H1 (cell line): ENCODE measurements at regions not wholly inside any gene's neighbourhood (a gene's known extent, or its start where the extent isn't known, plus 50 kb on each side); places are given as distances from the start of the nearest gene placed in this dataset.

Experiments used
- CTCF ChIA-PET: fragments of 300-600 bp; sonication (Branson Sonifier 250); formaldehyde crosslinking; loops from one replicate; lab custom pipeline; 2021; ENCODE audit not compliant: partially characterized antibody; lab: Charles Lee
- POLR2A ChIA-PET: fragments of 300-600 bp; sonication (Branson Sonifier 250); formaldehyde crosslinking; loops from one replicate; lab custom pipeline; 2021; ENCODE audit warnings: inconsistent platforms; ENCODE audit not compliant: partially characterized antibody; lab: Charles Lee
- DNase-seq, 2 experiments: peaks; one replicate each; pipeline versions ENCODE4 v3.0.0 to v3.0.0-alpha.2; 2010 to 2022; ENCODE audit warnings: low spot score in 2 of 2, low read depth in 1 of 2, mixed read lengths in 1 of 2
- FAIRE-seq: peaks from 2 replicates; lab custom pipeline; 2011; peaks lifted over from hg19 to GRCh38; lab: Jason Lieb, UNC
- H2AFZ ChIP-seq: 2 replicates; pipeline ENCODE4 v1.8.1; 2012; ENCODE audit warnings: low read length, inconsistent platforms
- H2AK5ac ChIP-seq: 2 replicates; pipeline ENCODE4 v1.6.1; 2013; ENCODE audit warnings: low read depth, low read length
- H2BK120ac ChIP-seq: replicated peaks from 2 replicates; pipeline ENCODE3; 2013; ENCODE audit warnings: low read depth, low read length, inconsistent platforms
- H2BK12ac ChIP-seq: 2 replicates; pipeline ENCODE4 v1.6.1; 2013; ENCODE audit warnings: low read depth, low read length
- H2BK15ac ChIP-seq: 2 replicates; pipeline ENCODE4 v1.6.1; 2013; ENCODE audit warnings: low read length
- H2BK20ac ChIP-seq: 2 replicates; pipeline ENCODE4 v1.6.1; 2013; ENCODE audit warnings: low read length
- H2BK5ac ChIP-seq: 2 replicates; pipeline ENCODE4 v1.6.1; 2013; ENCODE audit warnings: low read depth, low read length
- H3K14ac ChIP-seq: 2 replicates; pipeline ENCODE4 v1.6.1; 2013; ENCODE audit warnings: inconsistent platforms; ENCODE audit not compliant: insufficient read length
- H3K18ac ChIP-seq: 2 replicates; pipeline ENCODE4 v1.6.1; 2013; ENCODE audit warnings: low read length; ENCODE audit errors: extremely low read depth
- H3K23ac ChIP-seq: 2 replicates; pipeline ENCODE4 v1.6.1; 2013; ENCODE audit warnings: inconsistent platforms; ENCODE audit not compliant: insufficient read length
- H3K23me2 ChIP-seq: 2 replicates; pipeline ENCODE4 v1.6.1; 2013; ENCODE audit warnings: low read depth, low read length
- H3K27ac ChIP-seq: 2 replicates; pipeline ENCODE4 v1.6.1; 2011; ENCODE audit warnings: low read depth, low read length, inconsistent platforms
- H3K27me3 ChIP-seq, 4 experiments: replicated peaks in 1 of 4; 1 replicate in 1 of 4; 2 replicates in 3 of 4; pipeline versions ENCODE4 v1.6.1 to v1.8.1; 2011 to 2013; ENCODE audit warnings: low read length in 3 of 4, mild to moderate bottlenecking in 3 of 4, inconsistent platforms in 2 of 4, mixed read lengths in 2 of 4, moderate library complexity in 1 of 4; ENCODE audit not compliant: control insufficient read depth in 3 of 4, insufficient read depth in 3 of 4; ENCODE audit errors: extremely low read depth in 1 of 4
- H3K36me3 ChIP-seq, 4 experiments: 2 replicates each; pipeline versions ENCODE4 v1.6.1 to v1.8.1; 2011 to 2013; ENCODE audit warnings: mild to moderate bottlenecking in 4 of 4, low read length in 3 of 4, moderate library complexity in 2 of 4, control low read depth in 1 of 4, inconsistent platforms in 1 of 4; ENCODE audit not compliant: insufficient read depth in 4 of 4, control insufficient read depth in 2 of 4
- H3K4ac ChIP-seq: replicated peaks from 2 replicates; pipeline ENCODE3; 2013; ENCODE audit warnings: low read length, low read depth, mixed read lengths, inconsistent platforms; ENCODE audit not compliant: insufficient read length
- H3K4me1 ChIP-seq, 4 experiments: replicated peaks in 1 of 4; 1 replicate in 1 of 4; 2 replicates in 3 of 4; pipeline versions ENCODE4 v1.6.1 to v1.8.1; 2011 to 2013; ENCODE audit warnings: low read length in 3 of 4, inconsistent platforms in 2 of 4, mixed read lengths in 1 of 4; ENCODE audit not compliant: insufficient read depth in 4 of 4, control insufficient read depth in 3 of 4
- H3K4me2 ChIP-seq, 2 experiments: 2 replicates each; pipeline versions ENCODE4 v1.6.1 to v1.8.1; 2011 to 2013; ENCODE audit warnings: low read depth in 2 of 2, low read length in 2 of 2, control low read depth in 1 of 2, inconsistent platforms in 1 of 2, mild to moderate bottlenecking in 1 of 2; ENCODE audit not compliant: insufficient read depth in 1 of 2
- H3K4me3 ChIP-seq, 4 experiments: fragments of 200-600, 300-600 bp in 1 of 4; sonication (generic), shearing (Covaris generic), sonication (Bioruptor Twin) in 1 of 4; 2 replicates each; pipeline versions ENCODE4 v1.5.1 to v1.8.1; 2011 to 2016; ENCODE audit warnings: low read length in 4 of 4, low read depth in 3 of 4, control low read depth in 2 of 4, inconsistent platforms in 2 of 4, mild to moderate bottlenecking in 2 of 4, mixed read lengths in 1 of 4, moderate library complexity in 1 of 4; ENCODE audit not compliant: insufficient read depth in 2 of 4; ENCODE audit errors: extremely low read depth in 1 of 4
- H3K56ac ChIP-seq: replicated peaks from 2 replicates; pipeline ENCODE3; 2013; ENCODE audit warnings: low read depth, mild to moderate bottlenecking, mixed read lengths, low read length, inconsistent platforms; ENCODE audit not compliant: insufficient read length
- H3K79me1 ChIP-seq: 2 replicates; pipeline ENCODE4 v1.6.1; 2013; ENCODE audit warnings: low read depth, low read length, control low read depth
- H3K79me2 ChIP-seq, 2 experiments: 2 replicates each; pipeline versions ENCODE4 v1.6.1 to v1.8.1; 2012 to 2013; ENCODE audit warnings: low read length in 2 of 2, mild to moderate bottlenecking in 2 of 2, inconsistent platforms in 1 of 2; ENCODE audit not compliant: insufficient read depth in 2 of 2, control insufficient read depth in 1 of 2
- H3K9ac ChIP-seq, 4 experiments: replicated peaks in 1 of 4; 1 replicate in 1 of 4; 2 replicates in 3 of 4; pipeline versions ENCODE4 v1.6.1 to v1.8.1; 2011 to 2013; ENCODE audit warnings: low read depth in 3 of 4, low read length in 3 of 4, control low read depth in 2 of 4, mild to moderate bottlenecking in 2 of 4, moderate library complexity in 2 of 4, inconsistent platforms in 1 of 4; ENCODE audit errors: extremely low read depth in 1 of 4
- H3K9me3 ChIP-seq, 2 experiments: 2 replicates each; pipeline versions ENCODE4 v1.6.1 to v1.8.1; 2012 to 2013; ENCODE audit warnings: mild to moderate bottlenecking in 2 of 2, moderate library complexity in 2 of 2, control low read depth in 1 of 2, inconsistent platforms in 1 of 2, low read depth in 1 of 2, low read length in 1 of 2, mixed read lengths in 1 of 2; ENCODE audit not compliant: insufficient read depth in 2 of 2
- H4K20me1 ChIP-seq, 2 experiments: replicated peaks in 1 of 2; 2 replicates each; pipeline versions ENCODE3 to v1.8.1; 2011 to 2013; ENCODE audit warnings: inconsistent platforms in 2 of 2, low read length in 2 of 2, mild to moderate bottlenecking in 1 of 2; ENCODE audit not compliant: insufficient read depth in 2 of 2, control insufficient read depth in 1 of 2
- H4K5ac ChIP-seq: 2 replicates; pipeline ENCODE4 v1.6.1; 2013; ENCODE audit warnings: low read length, low read depth, mixed read lengths, inconsistent platforms; ENCODE audit not compliant: insufficient read length
- H4K8ac ChIP-seq: 2 replicates; pipeline ENCODE4 v1.8.0; 2013; ENCODE audit warnings: mild to moderate bottlenecking, moderate library complexity, low read length, inconsistent platforms; ENCODE audit not compliant: insufficient read depth; ENCODE audit errors: extremely low read depth
- H4K91ac ChIP-seq: replicated peaks from 2 replicates; pipeline ENCODE3; 2013; ENCODE audit warnings: low read length, mixed read lengths, inconsistent platforms; ENCODE audit not compliant: insufficient read length
- CTBP2 ChIP-seq: IDR thresholded peaks from 2 replicates; pipeline ENCODE4 v1.7.0; 2011; ENCODE audit warnings: borderline replicate concordance, mild to moderate bottlenecking, moderate library complexity, mixed read lengths, low read length; ENCODE audit not compliant: insufficient read depth, insufficient read length
- EGR1 ChIP-seq: IDR thresholded peaks from 2 replicates; pipeline ENCODE4 v1.6.1; 2011; ENCODE audit warnings: low read depth, low read length, borderline replicate concordance
- EZH2 ChIP-seq: fragments of 200-600 bp; sonication (generic); IDR thresholded peaks from 2 replicates; pipeline ENCODE4 v1.7.1; 2012; ENCODE audit warnings: low read depth, mild to moderate bottlenecking, moderate library complexity, low read length, inconsistent platforms; ENCODE audit not compliant: severe bottlenecking
- GTF2F1 ChIP-seq: IDR thresholded peaks from 2 replicates; pipeline ENCODE4 v1.6.1; 2012; ENCODE audit warnings: low read depth, low read length, improper control_type of control experiment, borderline replicate concordance
- KDM1A ChIP-seq: fragments of 200-600, 300-600 bp; sonication (generic); IDR thresholded peaks from 2 replicates; pipeline ENCODE4 v1.7.1; 2016; ENCODE audit warnings: mild to moderate bottlenecking, low read length, borderline replicate concordance
- RFX5 ChIP-seq: IDR thresholded peaks from 2 replicates; pipeline ENCODE4 v1.6.1; 2011; ENCODE audit warnings: low read depth, low read length, improper control_type of control experiment, borderline replicate concordance
- SRF ChIP-seq: IDR thresholded peaks from 2 replicates; pipeline ENCODE4 v1.6.1; 2011; ENCODE audit warnings: mild to moderate bottlenecking, low read depth, low read length, moderate library complexity
- TAF1 ChIP-seq: IDR thresholded peaks from 2 replicates; pipeline ENCODE4 v1.6.1; 2011; ENCODE audit warnings: mild to moderate bottlenecking, low read depth, low read length
- WGBS, 2 experiments: shearing (Covaris generic) in 1 of 2; methylation state at CpG; one replicate each; pipeline versions ENCODE4 v1.1.6 to v1.1.7; 2013 to 2015; ENCODE audit warnings: low lambda C conversion rate in 2 of 2, mixed read lengths in 2 of 2, inconsistent platforms in 1 of 2, low coverage in 1 of 2, missing lambda C conversion rate in 1 of 2; ENCODE audit not compliant: insufficient replicate concordance in 2 of 2, insufficient coverage in 1 of 2, insufficient read length in 1 of 2; ENCODE audit errors: extremely low coverage in 1 of 2, missing lambda C conversion rate in 1 of 2; 5-methylcytosine and 5-hydroxymethylcytosine counted together

DNA sequence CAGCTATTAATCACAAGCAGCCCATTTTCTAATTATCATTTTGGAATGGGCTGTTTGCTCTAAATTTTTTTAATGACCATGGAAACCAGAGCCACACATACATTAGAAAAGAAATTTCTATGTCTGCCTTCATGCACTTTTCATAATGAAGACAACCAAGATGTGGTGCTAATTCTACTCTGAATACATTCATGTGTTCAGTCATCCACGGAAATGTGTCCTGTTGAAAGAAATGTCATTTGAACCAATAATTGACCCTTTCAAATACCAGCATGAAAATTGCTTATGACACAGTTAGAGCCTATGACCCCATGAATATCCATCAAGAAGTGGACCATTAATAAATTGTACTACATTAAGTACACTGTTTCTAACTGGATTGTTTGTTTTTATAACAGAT, 99.7 kb upstream of the KCNA4 start:
- Histone ChIP-seq H2AK5ac (no peak overlapping the region), H3K27ac (no peak overlapping the region), H2BK5ac (no peak overlapping the region), H3K79me1 (no peaks in the 10 kb centered on the region), H2BK20ac (no peak overlapping the region), H3K23me2 (no peaks in the 10 kb centered on the region), H3K4me2 (no peak overlapping the region), H3K18ac (no peak overlapping the region), H3K4me1 (no peaks in the 10 kb centered on the region), H2BK15ac (no peak overlapping the region), H3K9ac (no peak overlapping the region), H3K79me2 (no peaks in the 10 kb centered on the region), H3K36me3 (no peaks in the 10 kb centered on the region), H3K14ac (no peak overlapping the region), H3K23ac (no peak overlapping the region), H2BK120ac (no peak overlapping the region), H3K9me3 (no peaks in the 10 kb centered on the region), H4K20me1 (no peaks in the 10 kb centered on the region), H2AFZ (no peak overlapping the region), H3K56ac (no peak overlapping the region), H2BK12ac (no peak overlapping the region), H3K27me3 (peaks cover 4 to 26% (median 15%) of the 10 kb centered on the region in 4 experiments; a peak in 6 of 7 replicates), H4K5ac (no peak overlapping the region), H3K4me3 (no peak overlapping the region), H4K91ac (no peak overlapping the region), H3K4ac (no peak overlapping the region), H4K8ac (no peak overlapping the region)
- POLR2A ChIA-PET, result no interaction called here
- WGBS, 2 experiments, result 67% methylated on average over 1 of the region's 1 CpG; no CpG with 5 or more reads in 1 of the 2 experiments
- FAIRE-seq (no peak), DNase-seq (no peak)
- CTCF ChIA-PET, result interaction anchor here (1.1 to 7.2 kb wide), 2 partner anchors 12 to 15 kb away, joined by 3 to 60 read pairs; no protein-coding TSS in a partner anchor
- TF ChIP-seq EZH2 (no peak), EGR1 (no peak), KDM1A (no peak), GTF2F1 (no peak), CTBP2 (no peak), RFX5 (no peak), SRF (no peak), TAF1 (no peak)
